B cell (primary cell): ENCODE measurements at regions not wholly inside any gene's neighbourhood (a gene's known extent, or its start where the extent isn't known, plus 50 kb on each side); places are given as distances from the start of the nearest gene placed in this dataset.

Experiments
- ATAC-seq: fragments of 200-7000 bp; cut with Tn5 transposase; one replicate; pipeline ENCODE4 v1.10.0; 2021; ENCODE audit warnings: low read depth, mild to moderate bottlenecking, moderate number of reproducible peaks, moderate library complexity
- CTCF ChIA-PET: fragments of 350-600 bp; sonication (Branson Sonifier 250); formaldehyde crosslinking; loops from one replicate; lab custom pipeline; 2021; ENCODE audit warnings: antibody characterized with exemption, inconsistent platforms; lab: Charles Lee
- POLR2A ChIA-PET: fragments of 350-600 bp; sonication (Branson Sonifier 250); formaldehyde crosslinking; loops from one replicate; lab custom pipeline; 2021; ENCODE audit warnings: antibody characterized with exemption; lab: Charles Lee
- DNase-seq: peaks from one replicate; pipeline ENCODE4 v3.0.0; 2013
- H2AFZ ChIP-seq: 2 replicates; pipeline ENCODE4 v1.6.1; 2012; ENCODE audit warnings: mild to moderate bottlenecking, low read depth, low read length; ENCODE audit not compliant: insufficient read depth, poor library complexity, severe bottlenecking
- H3K27ac ChIP-seq, 2 donors: 1 replicate in 1 of 2; 2 replicates in 1 of 2; pipeline ENCODE4 v1.5.1; 2012 to 2013; ENCODE audit warnings: low read length in 2 of 2, mild to moderate bottlenecking in 2 of 2, moderate library complexity in 1 of 2
- H3K27me3 ChIP-seq, 4 experiments: fragments of 200-600 bp in 1 of 4; sonication (generic) in 1 of 4; replicated peaks in 1 of 4; 1 replicate in 2 of 4; 2 replicates in 2 of 4; pipeline versions ENCODE4 v1.6.1 to v1.7.0; 2013 to 2016; ENCODE audit warnings: low read length in 3 of 4, mild to moderate bottlenecking in 2 of 4, mixed read lengths in 1 of 4, moderate library complexity in 1 of 4; ENCODE audit not compliant: insufficient read depth in 4 of 4, control insufficient read depth in 3 of 4; ENCODE audit errors: control extremely low read depth in 1 of 4
- H3K36me3 ChIP-seq, 2 experiments: replicated peaks in 1 of 2; 1 replicate in 1 of 2; 2 replicates in 1 of 2; pipeline versions ENCODE4 v1.6.1 to v1.7.1; 2013; ENCODE audit warnings: low read length in 1 of 2; ENCODE audit not compliant: insufficient read depth in 2 of 2, control insufficient read depth in 1 of 2; ENCODE audit errors: control extremely low read depth in 1 of 2, extremely low read depth in 1 of 2
- H3K4me1 ChIP-seq, 2 donors: fragments of 200-600 bp in 1 of 2; sonication (generic) in 1 of 2; 1 replicate in 1 of 2; 2 replicates in 1 of 2; pipeline versions ENCODE4 v1.5.1 to v1.6.1; 2013 to 2017; ENCODE audit warnings: low read length in 2 of 2; ENCODE audit not compliant: control insufficient read depth in 2 of 2, insufficient read depth in 2 of 2
- H3K4me2 ChIP-seq: replicated peaks from 2 replicates; pipeline ENCODE3; 2012; ENCODE audit warnings: mild to moderate bottlenecking, low read depth, low read length; ENCODE audit not compliant: poor library complexity, severe bottlenecking
- H3K4me3 ChIP-seq, 5 experiments: fragments of 200-600 bp in 1 of 5; sonication (generic) in 1 of 5; 1 replicate in 3 of 5; 2 replicates in 2 of 5; pipeline versions ENCODE4 v1.5.1 to v1.7.0; 2011 to 2016; ENCODE audit warnings: low read length in 4 of 5, mild to moderate bottlenecking in 4 of 5, low read depth in 2 of 5, control low read depth in 1 of 5, moderate library complexity in 1 of 5; ENCODE audit not compliant: insufficient read depth in 1 of 5; ENCODE audit errors: control extremely low read depth in 1 of 5, extremely low read depth in 1 of 5
- H3K79me2 ChIP-seq: fragments of 200-600 bp; sonication (generic); one replicate; pipeline ENCODE4 v1.6.0; 2016; ENCODE audit warnings: low read length; ENCODE audit not compliant: control insufficient read depth, insufficient read depth
- H3K9ac ChIP-seq: fragments of 200-600 bp; sonication (generic); 2 replicates; pipeline ENCODE4 v1.6.1; 2017; ENCODE audit warnings: mild to moderate bottlenecking, low read length, moderate library complexity
- H3K9me3 ChIP-seq, 3 donors: one replicate each; pipeline versions ENCODE4 v1.6.1 to v1.7.1; 2013; ENCODE audit warnings: low read length in 2 of 3; ENCODE audit not compliant: control insufficient read depth in 2 of 3, insufficient read depth in 1 of 3; ENCODE audit errors: control extremely low read depth in 1 of 3
- H4K20me1 ChIP-seq: 2 replicates; pipeline ENCODE4 v1.6.0; 2012; ENCODE audit warnings: mild to moderate bottlenecking, low read length; ENCODE audit not compliant: insufficient read depth, control insufficient read depth, poor library complexity, severe bottlenecking
- H3K27ac Mint-ChIP-seq: one replicate; pipeline ENCODE4 v1.8.0; 2021; ENCODE audit warnings: mixed read lengths
- H3K27me3 Mint-ChIP-seq: one replicate; pipeline ENCODE4 v1.8.0; 2021; ENCODE audit warnings: mixed read lengths
- H3K4me1 Mint-ChIP-seq: one replicate; pipeline ENCODE4 v1.8.0; 2021; ENCODE audit warnings: mixed read lengths
- H3K4me3 Mint-ChIP-seq: one replicate; pipeline ENCODE4 v1.8.0; 2021; ENCODE audit warnings: mixed read lengths
- H3K9me3 Mint-ChIP-seq: one replicate; pipeline ENCODE4 v1.8.0; 2022; ENCODE audit warnings: mixed read lengths; ENCODE audit not compliant: insufficient read depth
- CTCF ChIP-seq: fragments of 200-600 bp; IDR thresholded peaks from one replicate; pipeline ENCODE4 v1.8.0; 2022; ENCODE audit warnings: antibody characterized with exemption, mild to moderate bottlenecking
- EZH2 ChIP-seq: IDR thresholded peaks from 2 replicates; pipeline ENCODE4 v1.6.1; 2012; ENCODE audit warnings: borderline replicate concordance, low read depth, mild to moderate bottlenecking, moderate library complexity, low read length; ENCODE audit not compliant: insufficient read depth, poor library complexity, severe bottlenecking
- WGBS: methylation state at CpG from one replicate; pipeline ENCODE4 v1.1.5; 2013; ENCODE audit warnings: missing lambda C conversion rate; ENCODE audit not compliant: insufficient coverage; 5-methylcytosine and 5-hydroxymethylcytosine counted together
- intact Hi-C: fragments of 100-400 bp; cut with micrococcal nuclease; formaldehyde crosslinking; loops from one replicate; pipeline ENCODE4 v1.10.0; 2022

DNA sequence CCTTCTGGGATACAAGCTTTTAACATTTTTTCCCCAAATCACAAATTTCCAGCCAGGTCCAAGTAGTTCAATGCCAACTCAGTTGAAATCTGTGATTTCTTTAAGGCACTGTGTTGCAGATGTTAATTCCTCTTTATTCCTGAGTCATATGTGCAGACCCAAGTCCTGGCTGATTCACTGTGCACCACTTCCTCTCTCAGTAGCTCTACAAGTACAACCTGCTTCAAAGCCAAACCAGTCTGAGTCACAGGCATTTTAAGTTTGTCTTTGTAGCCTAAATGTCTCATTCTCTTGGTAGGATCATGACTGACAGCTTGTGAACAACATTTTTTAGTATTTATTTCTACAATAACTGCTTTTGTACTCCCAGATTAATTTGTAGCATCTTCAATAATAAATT lies 165.6 kb upstream of the S100G start:
- H3K4me3 Mint-ChIP-seq = no peak overlapping the region
- intact Hi-C loops = no loop called here
- no peaks in the 10 kb centered on the region for H3K9me3 Mint-ChIP-seq
- Histone ChIP-seq H3K27ac (no peak overlapping the region), H3K4me2 (no peak overlapping the region), H3K27me3 (no peaks in the 10 kb centered on the region), H3K4me1 (no peaks in the 10 kb centered on the region), H4K20me1 (no peaks in the 10 kb centered on the region), H2AFZ (no peak overlapping the region), H3K9me3 (no peaks in the 10 kb centered on the region), H3K9ac (no peak overlapping the region), H3K36me3 (no peaks in the 10 kb centered on the region), H3K79me2 (no peaks in the 10 kb centered on the region), H3K4me3 (no peak overlapping the region)
- ATAC-seq (no peak), DNase-seq (no peak)
- TF ChIP-seq EZH2 (no peak), CTCF (no peak)
- H3K4me1 Mint-ChIP-seq = no peaks in the 10 kb centered on the region
- H3K27me3 Mint-ChIP-seq = no peaks in the 10 kb centered on the region
- ChIA-PET POLR2A (no interaction called here), CTCF (no interaction called here)
- H3K27ac Mint-ChIP-seq = no peak overlapping the region

GRCh38 chrX:16487620-16488385 lies 162.2 kb upstream of the S100G start:
- Mint-ChIP-seq H3K4me1 (no peaks in the 10 kb centered on the region), H3K27me3 (no peaks in the 10 kb centered on the region), H3K4me3 (no peak overlapping the region), H3K9me3 (no peaks in the 10 kb centered on the region), H3K27ac (no peak overlapping the region)
- H3K9me3 ChIP-seq = no peaks in the 10 kb centered on the region
- no peak overlapping the region for H3K4me2 ChIP-seq
- H4K20me1 ChIP-seq = no peaks in the 10 kb centered on the region
- no peak overlapping the region for H3K4me3 ChIP-seq
- intact Hi-C loops = no loop called here
- no peaks in the 10 kb centered on the region for H3K79me2 ChIP-seq
- CTCF ChIA-PET = no interaction called here
- H3K27me3 ChIP-seq = no peaks in the 10 kb centered on the region
- WGBS = no CpG with 5 or more reads among the region's 2 CpGs
- no peaks in the 10 kb centered on the region for H3K36me3 ChIP-seq
- ATAC-seq (no peak), DNase-seq (no peak)
- TF ChIP-seq EZH2 (no peak), CTCF (no peak)
- H2AFZ ChIP-seq = no peak overlapping the region
- POLR2A ChIA-PET = no interaction called here
- no peak overlapping the region for H3K27ac ChIP-seq
- H3K9ac ChIP-seq = no peak overlapping the region
- no peaks in the 10 kb centered on the region for H3K4me1 ChIP-seq
